SJCRH30 (cell line): ENCODE measurements at regions not wholly inside any gene's neighbourhood (a gene's known extent, or its start where the extent isn't known, plus 50 kb on each side); places are given as distances from the start of the nearest gene placed in this dataset.

Source experiments
- DNase-seq, 2 experiments: peaks; one replicate each; pipeline ENCODE4 v3.0.0-alpha.2; 2015 to 2020
- H3K27ac ChIP-seq: fragments of 250-450 bp; sonication (Bioruptor Pico); 2 replicates; pipeline ENCODE4 v1.5.1; 2020; ENCODE audit warnings: mild to moderate bottlenecking, moderate library complexity
- H3K27me3 ChIP-seq: fragments of 250-450 bp; sonication (Bioruptor Pico); 2 replicates; pipeline ENCODE4 v1.5.1; 2020; ENCODE audit warnings: mild to moderate bottlenecking, moderate library complexity
- H3K36me3 ChIP-seq: fragments of 250-450 bp; sonication (Bioruptor Pico); 2 replicates; pipeline ENCODE4 v1.5.1; 2020; ENCODE audit warnings: mild to moderate bottlenecking, moderate library complexity
- H3K4me1 ChIP-seq: fragments of 250-450 bp; sonication (Bioruptor Pico); 2 replicates; pipeline ENCODE4 v1.5.1; 2020; ENCODE audit warnings: mild to moderate bottlenecking, moderate library complexity
- H3K4me3 ChIP-seq: fragments of 250-450 bp; sonication (Bioruptor Pico); 2 replicates; pipeline ENCODE4 v1.5.1; 2020; ENCODE audit warnings: mild to moderate bottlenecking, moderate library complexity
- H3K9me3 ChIP-seq: fragments of 250-450 bp; sonication (Bioruptor Pico); replicated peaks from 2 replicates; pipeline ENCODE4 v1.5.1; 2020; ENCODE audit warnings: mild to moderate bottlenecking, moderate library complexity

- Histone ChIP-seq H3K27ac (no peak overlapping the region), H3K4me1 (no peaks in the 10 kb centered on the region), H3K9me3 (no peaks in the 10 kb centered on the region), H3K36me3 (no peaks in the 10 kb centered on the region), H3K4me3 (no peak overlapping the region), H3K27me3 (no peaks in the 10 kb centered on the region)
- peak in 1 of 2 experiments; percentile 18 for DNase-seq
These were observed 154.8 kb downstream of the RPS24 start for GRCh38 chr10:78188446-78188845.

GRCh38 chr10:78190051-78190825 is 156.6 kb downstream of the RPS24 start:
- no peak overlapping the region for H3K27ac ChIP-seq
- H3K4me3 ChIP-seq, result no peak overlapping the region
- no peaks in the 10 kb centered on the region for H3K9me3 ChIP-seq
- H3K4me1 ChIP-seq, result no peaks in the 10 kb centered on the region
- no peaks in the 10 kb centered on the region for H3K27me3 ChIP-seq
- H3K36me3 ChIP-seq, result no peaks in the 10 kb centered on the region
- DNase-seq, result no peak

- no peak for DNase-seq
- no peaks in the 10 kb centered on the region for H3K27me3 ChIP-seq
- no peaks in the 10 kb centered on the region for H3K36me3 ChIP-seq
- H3K4me1 ChIP-seq, result no peaks in the 10 kb centered on the region
- no peak overlapping the region for H3K27ac ChIP-seq
- no peaks in the 10 kb centered on the region for H3K9me3 ChIP-seq
- H3K4me3 ChIP-seq, result no peak overlapping the region
These were observed 157.6 kb downstream of the RPS24 start for GRCh38 chr10:78191301-78191700.

GRCh38 chr10:78193189-78193588 is 159.5 kb downstream of the RPS24 start:
- Histone ChIP-seq H3K4me3 (no peak overlapping the region), H3K27ac (no peak overlapping the region), H3K27me3 (no peaks in the 10 kb centered on the region), H3K4me1 (no peaks in the 10 kb centered on the region), H3K36me3 (no peaks in the 10 kb centered on the region), H3K9me3 (no peaks in the 10 kb centered on the region)
- DNase-seq, result no peak

- DNase-seq, result no peak
- H3K27me3 ChIP-seq, result no peaks in the 10 kb centered on the region
- no peak overlapping the region for H3K27ac ChIP-seq
- H3K9me3 ChIP-seq, result no peaks in the 10 kb centered on the region
- no peak overlapping the region for H3K4me3 ChIP-seq
- no peaks in the 10 kb centered on the region for H3K4me1 ChIP-seq
- H3K36me3 ChIP-seq, result no peaks in the 10 kb centered on the region
These were observed 160.4 kb downstream of the RPS24 start for GRCh38 chr10:78194050-78194449.

- peak in 1 of 2 experiments; percentile 10 for DNase-seq
- no peaks in the 10 kb centered on the region for H3K27me3 ChIP-seq
- H3K9me3 ChIP-seq, result no peaks in the 10 kb centered on the region
- no peak overlapping the region for H3K4me3 ChIP-seq
- H3K36me3 ChIP-seq, result no peaks in the 10 kb centered on the region
- H3K27ac ChIP-seq, result no peak overlapping the region
- no peaks in the 10 kb centered on the region for H3K4me1 ChIP-seq
These were observed 161.1 kb downstream of the RPS24 start for GRCh38 chr10:78194539-78195402.

GRCh38 chr10:78196396-78196795 is 162.7 kb downstream of the RPS24 start:
- Histone ChIP-seq H3K9me3 (no peaks in the 10 kb centered on the region), H3K36me3 (no peaks in the 10 kb centered on the region), H3K27me3 (no peaks in the 10 kb centered on the region), H3K27ac (no peak overlapping the region), H3K4me3 (no peak overlapping the region), H3K4me1 (no peaks in the 10 kb centered on the region)
- no peak for DNase-seq

GRCh38 chr10:78196964-78197363 is 163.3 kb downstream of the RPS24 start:
- H3K27me3 ChIP-seq, result no peaks in the 10 kb centered on the region
- no peaks in the 10 kb centered on the region for H3K4me1 ChIP-seq
- H3K27ac ChIP-seq, result no peak overlapping the region
- H3K36me3 ChIP-seq, result no peaks in the 10 kb centered on the region
- no peak overlapping the region for H3K4me3 ChIP-seq
- no peaks in the 10 kb centered on the region for H3K9me3 ChIP-seq
- no peak for DNase-seq

- Histone ChIP-seq H3K36me3 (no peaks in the 10 kb centered on the region), H3K4me3 (no peak overlapping the region), H3K27me3 (no peaks in the 10 kb centered on the region), H3K4me1 (no peaks in the 10 kb centered on the region), H3K27ac (no peak overlapping the region), H3K9me3 (no peaks in the 10 kb centered on the region)
- DNase-seq, result no peak
These were observed 164.1 kb downstream of the RPS24 start for GRCh38 chr10:78197628-78198272.

- Histone ChIP-seq H3K27ac (no peak overlapping the region), H3K4me1 (no peaks in the 10 kb centered on the region), H3K4me3 (no peak overlapping the region), H3K9me3 (no peaks in the 10 kb centered on the region), H3K36me3 (no peaks in the 10 kb centered on the region), H3K27me3 (no peaks in the 10 kb centered on the region)
- no peak for DNase-seq
These were observed 165.5 kb downstream of the RPS24 start for GRCh38 chr10:78199005-78199725.

GRCh38 chr10:78199759-78200158 is 166.1 kb downstream of the RPS24 start:
- no peak overlapping the region for H3K27ac ChIP-seq
- no peaks in the 10 kb centered on the region for H3K36me3 ChIP-seq
- no peaks in the 10 kb centered on the region for H3K27me3 ChIP-seq
- DNase-seq, result no peak
- no peaks in the 10 kb centered on the region for H3K9me3 ChIP-seq
- H3K4me3 ChIP-seq, result no peak overlapping the region
- H3K4me1 ChIP-seq, result no peaks in the 10 kb centered on the region

GRCh38 chr10:78200686-78201085 is 167.0 kb downstream of the RPS24 start:
- Histone ChIP-seq H3K27ac (no peak overlapping the region), H3K4me1 (no peaks in the 10 kb centered on the region), H3K4me3 (no peak overlapping the region), H3K9me3 (no peaks in the 10 kb centered on the region), H3K36me3 (no peaks in the 10 kb centered on the region), H3K27me3 (no peaks in the 10 kb centered on the region)
- no peak for DNase-seq

GRCh38 chr10:78202386-78202785 is 168.7 kb downstream of the RPS24 start:
- H3K9me3 ChIP-seq, result no peaks in the 10 kb centered on the region
- no peaks in the 10 kb centered on the region for H3K36me3 ChIP-seq
- DNase-seq, result no peak
- no peak overlapping the region for H3K4me3 ChIP-seq
- H3K27me3 ChIP-seq, result no peaks in the 10 kb centered on the region
- no peaks in the 10 kb centered on the region for H3K4me1 ChIP-seq
- no peak overlapping the region for H3K27ac ChIP-seq

GRCh38 chr10:78203915-78204818 is 170.5 kb downstream of the RPS24 start:
- Histone ChIP-seq H3K9me3 (no peaks in the 10 kb centered on the region), H3K27me3 (0 out of 2 replicates have a peak, but pooled peaks cover 3% of the 10 kb centered on the region), H3K4me3 (no peak overlapping the region), H3K36me3 (no peaks in the 10 kb centered on the region), H3K4me1 (no peaks in the 10 kb centered on the region), H3K27ac (no peak overlapping the region)
- no peak for DNase-seq
